Uterus (tissue), 3 donors: ENCODE measurements at regions not wholly inside any gene's neighbourhood (a gene's known extent, or its start where the extent isn't known, plus 50 kb on each side); places are given as distances from the start of the nearest gene placed in this dataset.
"Not testable (repeated sequence)": the region's sequence is repeated elsewhere in the genome, so short reads cannot be mapped to it uniquely, and the experiment has no call there.

Experiments used
- DNase-seq, 2 donors: peaks; one replicate each; pipeline ENCODE4 v3.0.0-alpha.2; 2019 to 2020
- H3K27ac ChIP-seq, 2 donors: fragments of 200-600 bp; sonication (generic); 1 replicate in 1 of 2; 2 replicates in 1 of 2; pipeline ENCODE4 v1.5.1; 2016 to 2018
- H3K27me3 ChIP-seq, 2 donors: fragments of 200-600 bp; sonication (generic); one replicate each; pipeline ENCODE4 v1.5.1; 2018 to 2019; ENCODE audit warnings: control low read depth in 1 of 2
- H3K36me3 ChIP-seq, 2 donors: fragments of 200-600 bp; sonication (generic); one replicate each; pipeline ENCODE4 v1.5.1; 2019; ENCODE audit warnings: control low read depth in 1 of 2
- H3K4me1 ChIP-seq, 2 donors: fragments of 200-600 bp; sonication (generic); one replicate each; pipeline ENCODE4 v1.5.1; 2018 to 2019; ENCODE audit warnings: control low read depth in 1 of 2
- H3K4me3 ChIP-seq, 2 donors: fragments of 200-600 bp; sonication (generic); 1 replicate in 1 of 2; 2 replicates in 1 of 2; pipeline ENCODE4 v1.5.1; 2018 to 2019; ENCODE audit warnings: mild to moderate bottlenecking in 1 of 2
- H3K9me3 ChIP-seq, 2 donors: fragments of 200-600 bp; sonication (generic); one replicate each; pipeline ENCODE4 v1.5.1; 2019; ENCODE audit warnings: control low read depth in 1 of 2
- POLR2A ChIP-seq, 2 donors: fragments of 450-650 bp; IDR thresholded peaks; one replicate each; pipeline ENCODE4 v1.6.1; 2016; ENCODE audit warnings: antibody characterized with exemption in 2 of 2, mild to moderate bottlenecking in 1 of 2, moderate library complexity in 1 of 2
- intact Hi-C: fragments of 100-400 bp; cut with DNase I; formaldehyde crosslinking; loops from one replicate; pipeline ENCODE4 v1.15.1; 2023; ENCODE audit warnings: low total_unique reads
- TF ChIP-seq, protein P1 (sequence below), 4 experiments: fragments of 200-600 bp in 2 of 4; fragments of 450-650 bp in 2 of 4; sonication (generic) in 2 of 4; IDR thresholded peaks; one replicate each; pipeline ENCODE4 v1.5.1; 2016 to 2019; ENCODE audit warnings: antibody characterized with exemption in 4 of 4, mild to moderate bottlenecking in 2 of 4, moderate library complexity in 1 of 4
- donor health status: DM: yes; HTN: yes; CAD: no.

DNA sequence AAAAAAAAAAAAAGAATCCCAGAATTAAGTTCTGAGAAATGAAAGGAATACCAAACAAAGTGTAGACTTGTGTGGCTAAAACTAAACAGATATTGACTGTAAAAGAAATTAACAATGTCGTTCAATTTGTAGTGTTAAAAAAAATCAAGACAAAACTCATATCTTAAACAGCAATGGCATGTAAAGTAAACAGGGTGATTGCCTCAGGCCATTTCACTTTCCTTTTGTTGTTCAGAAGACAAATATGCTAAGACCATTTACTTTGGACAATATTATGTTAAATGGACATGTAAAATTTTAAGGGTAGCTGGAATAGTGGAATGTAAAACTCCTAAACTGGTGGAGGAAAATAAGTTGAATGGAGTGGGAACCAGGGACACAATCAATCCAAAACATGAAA, 139.1 kb downstream of the RTP4 start:
- TF ChIP-seq, protein P1, sequence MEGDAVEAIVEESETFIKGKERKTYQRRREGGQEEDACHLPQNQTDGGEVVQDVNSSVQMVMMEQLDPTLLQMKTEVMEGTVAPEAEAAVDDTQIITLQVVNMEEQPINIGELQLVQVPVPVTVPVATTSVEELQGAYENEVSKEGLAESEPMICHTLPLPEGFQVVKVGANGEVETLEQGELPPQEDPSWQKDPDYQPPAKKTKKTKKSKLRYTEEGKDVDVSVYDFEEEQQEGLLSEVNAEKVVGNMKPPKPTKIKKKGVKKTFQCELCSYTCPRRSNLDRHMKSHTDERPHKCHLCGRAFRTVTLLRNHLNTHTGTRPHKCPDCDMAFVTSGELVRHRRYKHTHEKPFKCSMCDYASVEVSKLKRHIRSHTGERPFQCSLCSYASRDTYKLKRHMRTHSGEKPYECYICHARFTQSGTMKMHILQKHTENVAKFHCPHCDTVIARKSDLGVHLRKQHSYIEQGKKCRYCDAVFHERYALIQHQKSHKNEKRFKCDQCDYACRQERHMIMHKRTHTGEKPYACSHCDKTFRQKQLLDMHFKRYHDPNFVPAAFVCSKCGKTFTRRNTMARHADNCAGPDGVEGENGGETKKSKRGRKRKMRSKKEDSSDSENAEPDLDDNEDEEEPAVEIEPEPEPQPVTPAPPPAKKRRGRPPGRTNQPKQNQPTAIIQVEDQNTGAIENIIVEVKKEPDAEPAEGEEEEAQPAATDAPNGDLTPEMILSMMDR (IDR thresholded peaks at IDR 0.05) = no peak
- TF ChIP-seq POLR2A (IDR thresholded peaks at IDR 0.05) = no peak
- no peaks in the 10 kb centered on the region for H3K27me3 ChIP-seq
- H3K9me3 ChIP-seq = no peaks in the 10 kb centered on the region
- no peak for DNase-seq
- H3K4me3 ChIP-seq = no peak overlapping the region
- H3K36me3 ChIP-seq = no peaks in the 10 kb centered on the region
- H3K4me1 ChIP-seq = no peaks in the 10 kb centered on the region
- no peak overlapping the region for H3K27ac ChIP-seq
- intact Hi-C loops = no loop called here

DNA sequence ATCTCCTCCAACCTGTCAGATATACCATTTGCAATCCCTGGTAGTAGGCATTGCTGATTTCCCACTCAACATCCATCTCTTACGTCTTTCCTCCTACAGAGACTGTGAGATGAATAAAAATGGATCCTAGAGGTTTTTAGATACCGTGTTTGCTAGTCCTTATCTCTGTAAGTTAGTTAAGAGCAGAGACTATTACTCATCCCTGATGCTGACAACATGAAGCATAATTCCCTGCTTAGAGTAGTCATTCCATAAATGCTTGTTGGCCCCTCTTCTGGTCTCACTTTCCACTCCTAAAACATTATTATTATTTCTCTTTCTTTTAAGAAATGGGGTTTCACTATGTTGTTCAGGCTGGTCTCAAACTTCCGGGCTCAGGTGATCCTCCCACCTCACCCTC, 136.2 kb downstream of the RTP4 start:
- H3K36me3 ChIP-seq = no peaks in the 10 kb centered on the region
- intact Hi-C loops = no loop called here
- no peaks in the 10 kb centered on the region for H3K9me3 ChIP-seq
- DNase-seq = no peak
- no peaks in the 10 kb centered on the region for H3K27me3 ChIP-seq
- H3K27ac ChIP-seq = no peak overlapping the region
- H3K4me3 ChIP-seq = no peak overlapping the region
- TF ChIP-seq POLR2A (IDR thresholded peaks at IDR 0.05) = no peak
- TF ChIP-seq, protein P1 (IDR thresholded peaks at IDR 0.05) = no peak
- H3K4me1 ChIP-seq = no peaks in the 10 kb centered on the region

DNA sequence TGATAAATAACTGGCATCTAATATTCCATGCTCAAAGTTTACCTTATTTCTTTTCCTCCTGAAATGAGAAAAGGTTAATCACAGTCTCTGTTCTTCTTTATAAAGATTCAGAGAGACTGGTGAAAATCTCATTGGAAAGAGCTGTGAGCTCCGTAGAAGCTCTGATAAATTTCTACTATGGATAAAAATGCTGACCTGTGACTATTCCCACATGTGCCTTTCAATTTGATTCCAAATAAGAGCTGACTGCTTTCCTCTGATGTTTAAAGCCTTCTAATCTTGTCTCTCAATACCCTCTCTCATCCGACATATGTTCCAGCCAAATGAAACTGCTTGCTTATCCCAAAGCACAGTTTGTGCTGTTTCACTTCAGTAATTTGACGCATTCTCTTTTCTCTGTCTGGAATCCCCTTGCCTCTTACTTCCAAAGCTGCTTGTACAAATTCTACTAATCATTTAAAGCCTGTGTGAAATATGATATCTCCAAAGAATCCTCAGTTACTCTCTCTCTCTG, 130.1 kb downstream of the RTP4 start:
- DNase-seq = no peak
- intact Hi-C loops = no loop called here
- no peaks in the 10 kb centered on the region for H3K27me3 ChIP-seq
- H3K36me3 ChIP-seq = no peaks in the 10 kb centered on the region
- H3K4me1 ChIP-seq = no peaks in the 10 kb centered on the region
- no peaks in the 10 kb centered on the region for H3K9me3 ChIP-seq
- no peak overlapping the region for H3K27ac ChIP-seq
- no peak for TF ChIP-seq POLR2A (IDR thresholded peaks at IDR 0.05)
- TF ChIP-seq, protein P1 (IDR thresholded peaks at IDR 0.05) = no peak
- H3K4me3 ChIP-seq = no peak overlapping the region

DNA sequence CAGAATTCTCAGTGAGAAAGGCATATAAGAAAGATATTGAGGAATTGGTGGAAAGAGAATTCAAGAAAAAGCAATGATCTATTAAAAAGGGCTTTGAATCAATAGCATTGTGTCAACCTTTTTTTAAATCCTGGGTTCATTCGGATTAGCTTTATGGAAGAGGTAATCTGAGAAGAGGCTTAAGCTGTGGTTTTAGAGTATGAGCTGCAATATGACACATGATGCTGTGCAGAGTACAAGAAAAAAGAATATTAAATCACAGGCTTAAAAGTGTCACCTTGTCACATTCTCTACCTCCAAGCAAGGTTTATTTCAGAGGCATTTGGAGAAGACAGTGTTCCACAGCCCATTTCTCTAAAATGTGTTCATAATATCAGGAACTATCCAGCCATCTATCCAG, 128.9 kb downstream of the RTP4 start:
- DNase-seq = no peak
- Histone ChIP-seq H3K36me3 (no peaks in the 10 kb centered on the region), H3K4me1 (no peaks in the 10 kb centered on the region), H3K27ac (no peak overlapping the region), H3K9me3 (no peaks in the 10 kb centered on the region), H3K4me3 (no peak overlapping the region), H3K27me3 (no peaks in the 10 kb centered on the region)
- no peak for TF ChIP-seq POLR2A (IDR thresholded peaks at IDR 0.05)
- TF ChIP-seq, protein P1 (IDR thresholded peaks at IDR 0.05) = no peak
- intact Hi-C loops = no loop called here

DNA sequence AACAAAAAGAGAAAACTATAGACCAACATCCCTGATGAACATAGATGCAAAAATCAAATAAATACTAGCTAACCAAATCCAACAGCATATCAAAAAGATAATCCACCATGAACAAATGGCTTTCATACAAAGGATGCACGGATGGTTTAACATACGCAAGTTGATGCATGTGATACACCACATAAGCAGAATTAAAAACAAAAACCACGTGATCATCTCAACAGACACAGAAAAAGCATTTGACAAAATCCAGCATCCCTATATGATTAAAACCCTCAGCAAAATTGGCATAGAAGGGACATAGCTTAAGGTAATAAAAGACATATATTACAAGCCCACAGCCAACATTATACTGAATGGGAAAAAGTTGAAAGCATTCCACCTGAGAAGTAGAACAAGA, 125.9 kb downstream of the RTP4 start:
- H3K27me3 ChIP-seq, H3K27ac ChIP-seq, H3K36me3 ChIP-seq, H3K4me1 ChIP-seq, DNase-seq, intact Hi-C loops, H3K9me3 ChIP-seq, H3K4me3 ChIP-seq: not testable (repeated sequence)

DNA sequence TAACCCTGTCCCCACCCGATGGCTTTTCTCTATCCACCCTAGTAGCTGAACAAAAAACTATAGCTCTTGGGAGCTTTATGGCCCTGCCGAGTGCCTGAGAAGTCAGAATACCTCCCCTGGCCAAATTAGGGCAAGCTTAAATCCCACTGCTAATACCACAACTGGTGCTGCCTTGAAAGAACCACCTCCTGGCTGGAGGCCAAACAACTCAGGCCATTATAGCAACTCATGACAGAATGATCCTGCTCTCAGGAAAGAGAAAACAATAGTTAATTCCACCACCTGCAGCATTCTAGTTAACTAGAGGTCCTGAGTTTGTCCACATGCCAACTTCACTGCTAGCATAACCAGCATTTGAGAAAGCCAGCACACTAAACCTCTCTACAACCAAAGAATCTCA, 123.2 kb downstream of the RTP4 start:
- Histone ChIP-seq H3K27me3 (no peaks in the 10 kb centered on the region), H3K36me3 (no peaks in the 10 kb centered on the region), H3K4me3 (no peak overlapping the region), H3K4me1 (no peaks in the 10 kb centered on the region), H3K27ac (no peak overlapping the region), H3K9me3 (no peaks in the 10 kb centered on the region)
- intact Hi-C loops = no loop called here
- no peak for DNase-seq
- TF ChIP-seq POLR2A (IDR thresholded peaks at IDR 0.05) = no peak
- TF ChIP-seq, protein P1 (IDR thresholded peaks at IDR 0.05) = no peak
